ENCODE measurements at regions not wholly inside any gene's neighbourhood (a gene's known extent, or its start where the extent isn't known, plus 50 kb on each side); places are given as distances from the start of the nearest gene placed in this dataset.

DNA sequence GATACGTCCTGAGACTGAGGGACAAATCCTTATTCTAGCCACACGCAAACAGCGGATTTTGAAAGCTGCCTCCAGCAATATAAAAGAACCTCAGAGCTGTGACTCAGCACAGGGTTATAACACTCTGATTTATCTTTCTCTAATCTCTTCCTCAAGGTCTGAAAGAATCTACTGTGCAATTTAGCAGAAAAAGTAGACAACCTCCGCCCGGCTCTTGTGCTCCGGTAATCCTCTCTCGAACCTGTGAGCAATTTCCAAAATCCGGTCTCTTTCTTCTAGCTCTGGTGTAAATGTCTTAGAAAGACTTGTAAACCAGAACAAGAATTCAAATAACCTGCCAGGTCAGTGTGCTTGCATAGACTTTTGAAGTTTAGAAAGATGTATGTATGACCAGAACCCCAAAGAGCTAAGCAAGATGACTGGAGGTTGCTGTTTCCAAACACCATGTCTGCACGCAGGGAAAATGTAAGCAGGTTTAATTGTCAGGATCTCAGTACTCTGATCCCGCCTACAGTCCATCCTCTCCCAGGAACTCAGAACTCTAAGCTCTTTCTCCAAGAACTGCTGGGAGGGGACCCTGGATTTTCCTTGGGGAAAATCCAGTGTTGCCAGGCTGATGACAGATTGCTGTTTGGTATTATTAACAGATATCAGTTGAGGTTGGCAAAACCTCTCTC is 338.1 kb downstream of the RFC3 start:
- TF ChIP-seq, protein P1, sequence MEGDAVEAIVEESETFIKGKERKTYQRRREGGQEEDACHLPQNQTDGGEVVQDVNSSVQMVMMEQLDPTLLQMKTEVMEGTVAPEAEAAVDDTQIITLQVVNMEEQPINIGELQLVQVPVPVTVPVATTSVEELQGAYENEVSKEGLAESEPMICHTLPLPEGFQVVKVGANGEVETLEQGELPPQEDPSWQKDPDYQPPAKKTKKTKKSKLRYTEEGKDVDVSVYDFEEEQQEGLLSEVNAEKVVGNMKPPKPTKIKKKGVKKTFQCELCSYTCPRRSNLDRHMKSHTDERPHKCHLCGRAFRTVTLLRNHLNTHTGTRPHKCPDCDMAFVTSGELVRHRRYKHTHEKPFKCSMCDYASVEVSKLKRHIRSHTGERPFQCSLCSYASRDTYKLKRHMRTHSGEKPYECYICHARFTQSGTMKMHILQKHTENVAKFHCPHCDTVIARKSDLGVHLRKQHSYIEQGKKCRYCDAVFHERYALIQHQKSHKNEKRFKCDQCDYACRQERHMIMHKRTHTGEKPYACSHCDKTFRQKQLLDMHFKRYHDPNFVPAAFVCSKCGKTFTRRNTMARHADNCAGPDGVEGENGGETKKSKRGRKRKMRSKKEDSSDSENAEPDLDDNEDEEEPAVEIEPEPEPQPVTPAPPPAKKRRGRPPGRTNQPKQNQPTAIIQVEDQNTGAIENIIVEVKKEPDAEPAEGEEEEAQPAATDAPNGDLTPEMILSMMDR (conservative IDR thresholded peaks at IDR 0.05; ENCODE audit: control insufficient read depth, insufficient read depth, low read depth, low read length) = no peak
- peak; percentile 39 for DNase-seq (ENCODE audit: low read depth)
- no peak overlapping the region for H3K4me3 ChIP-seq (ENCODE audit: control insufficient read depth, low read depth, low read length)

DNA sequence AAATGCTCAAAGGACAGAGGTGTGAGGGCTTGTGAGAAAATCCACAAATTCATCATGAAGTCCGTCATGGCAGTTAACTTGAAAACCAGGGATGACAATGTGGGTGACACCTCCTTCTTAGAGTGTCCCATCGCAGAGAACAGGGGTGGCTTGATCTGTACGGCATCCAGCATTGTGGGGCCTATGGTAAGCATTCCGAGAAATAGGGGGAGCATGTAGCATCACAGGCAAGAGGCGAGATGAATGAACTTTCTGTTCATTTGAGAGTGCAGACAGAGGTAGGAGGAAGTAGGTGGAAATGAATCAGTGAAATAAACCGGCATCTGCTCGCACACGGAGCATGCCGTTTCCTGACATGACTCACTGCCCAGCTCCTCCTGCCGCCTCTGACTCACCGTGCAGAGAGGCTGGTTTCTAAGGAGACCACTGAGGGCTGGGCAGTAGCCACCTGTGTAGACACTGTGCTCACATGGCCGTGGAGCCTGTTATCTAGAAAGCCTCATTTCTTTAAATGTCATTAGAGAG is 339.0 kb downstream of the RFC3 start:
- H3K4me3 ChIP-seq (ENCODE audit: control insufficient read depth, low read depth, low read length) = no peak overlapping the region
- peak; percentile 94 for DNase-seq (ENCODE audit: low read depth)
- TF ChIP-seq, protein P1 (conservative IDR thresholded peaks at IDR 0.05; ENCODE audit: control insufficient read depth, insufficient read depth, low read depth, low read length) = no peak

DNA sequence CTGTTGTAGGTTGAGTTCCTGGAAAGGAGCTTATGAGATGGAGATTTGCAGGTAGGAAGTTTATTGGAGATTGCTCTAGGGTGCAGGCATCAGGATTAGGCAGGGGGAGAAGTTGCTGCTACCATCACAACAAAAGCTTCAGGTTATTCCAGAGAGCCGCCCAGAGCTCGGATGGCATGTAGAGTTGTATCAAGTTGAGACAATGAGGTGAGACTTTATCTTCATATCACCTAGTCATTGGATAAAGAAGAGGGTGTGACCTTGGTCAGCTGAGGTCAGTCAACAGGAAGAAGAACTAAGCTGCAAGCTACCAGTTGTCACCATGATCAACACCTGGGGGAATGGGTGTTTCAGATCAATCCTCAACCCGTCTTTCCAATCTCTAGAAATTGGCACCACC is 342.0 kb downstream of the RFC3 start:
- no peak for DNase-seq (ENCODE audit: low read depth)
- TF ChIP-seq, protein P1 (conservative IDR thresholded peaks at IDR 0.05; ENCODE audit: control insufficient read depth, insufficient read depth, low read depth, low read length) = no peak
- no peak overlapping the region for H3K4me3 ChIP-seq (ENCODE audit: control insufficient read depth, low read depth, low read length)

DNA sequence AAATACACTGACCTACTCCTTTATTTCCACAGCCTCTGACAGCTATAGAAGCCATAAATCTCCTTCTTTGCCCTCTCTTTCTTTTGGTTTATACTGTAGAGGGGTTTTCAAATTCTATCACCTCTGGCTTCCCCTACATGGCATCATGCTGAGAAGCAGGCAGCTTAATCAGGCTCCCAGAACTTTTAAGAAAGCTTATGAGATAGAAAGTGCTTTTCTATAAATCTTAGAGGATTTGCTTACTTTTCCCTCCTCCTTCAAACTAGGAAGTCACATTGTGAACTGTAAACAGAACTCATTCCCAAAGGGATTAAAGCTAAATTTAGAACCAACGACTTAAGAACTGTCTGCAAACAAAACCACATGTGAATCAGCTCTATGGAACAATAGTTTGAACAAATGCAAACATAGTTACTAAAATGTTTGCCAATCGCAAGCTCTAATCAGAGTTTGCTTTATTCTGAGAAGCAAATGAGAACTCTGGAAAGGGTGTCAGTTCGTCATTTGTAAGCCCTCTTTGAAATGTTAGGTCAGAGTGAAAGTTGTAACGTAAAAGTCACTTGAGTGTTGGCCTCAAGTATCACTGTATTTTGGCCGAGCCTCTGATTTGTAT is 344.1 kb downstream of the RFC3 start:
- TF ChIP-seq, protein P1 (conservative IDR thresholded peaks at IDR 0.05; ENCODE audit: control insufficient read depth, insufficient read depth, low read depth, low read length) = no peak
- no peak overlapping the region for H3K4me3 ChIP-seq (ENCODE audit: control insufficient read depth, low read depth, low read length)
- peak; percentile 88 for DNase-seq (ENCODE audit: low read depth)

DNA sequence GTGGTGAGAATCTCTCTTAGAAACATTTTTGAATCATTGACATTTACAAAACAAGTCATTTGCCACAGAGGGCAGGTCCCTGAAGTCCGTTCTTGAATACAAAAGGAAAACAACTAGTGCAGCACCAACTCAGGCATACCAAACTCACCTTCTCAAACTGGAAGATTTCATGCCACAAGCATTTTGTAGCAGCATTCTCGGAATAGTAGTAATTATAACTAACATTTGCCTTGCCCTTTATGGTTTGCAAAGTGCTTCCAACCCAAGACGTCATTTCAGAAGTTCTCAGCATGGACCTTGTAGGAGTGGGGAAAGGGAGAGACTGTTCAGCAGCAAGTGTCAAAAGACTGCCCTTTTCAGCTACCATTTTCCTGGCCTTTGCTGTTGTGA is 344.6 kb downstream of the RFC3 start:
- DNase-seq (ENCODE audit: low read depth) = no peak
- no peak overlapping the region for H3K4me3 ChIP-seq (ENCODE audit: control insufficient read depth, low read depth, low read length)
- TF ChIP-seq, protein P1 (conservative IDR thresholded peaks at IDR 0.05; ENCODE audit: control insufficient read depth, insufficient read depth, low read depth, low read length) = no peak

DNA sequence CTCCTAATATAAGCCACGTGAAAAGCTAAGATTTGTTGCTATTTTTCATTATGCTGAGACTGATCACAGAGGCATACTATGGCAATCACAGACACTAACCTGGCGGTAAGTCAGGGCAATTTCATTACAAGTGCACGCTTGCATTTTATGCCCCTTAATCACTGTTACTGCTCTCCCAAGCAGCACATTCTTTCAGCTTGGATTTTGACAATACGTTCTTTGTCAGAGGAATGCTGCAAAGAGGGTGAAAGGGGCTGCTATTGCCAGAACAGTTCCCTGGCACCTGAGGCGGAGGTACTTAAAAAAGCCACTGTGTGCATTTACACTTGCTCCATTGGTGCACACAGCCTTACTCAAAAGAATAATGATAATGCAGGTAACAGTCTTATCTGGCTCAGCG is 346.6 kb downstream of the RFC3 start:
- TF ChIP-seq, protein P1 (conservative IDR thresholded peaks at IDR 0.05; ENCODE audit: control insufficient read depth, insufficient read depth, low read depth, low read length) = no peak
- no peak for DNase-seq (ENCODE audit: low read depth)
- no peak overlapping the region for H3K4me3 ChIP-seq (ENCODE audit: control insufficient read depth, low read depth, low read length)
